Choroid plexus epithelial cell (primary cell): ENCODE measurements at regions not wholly inside any gene's neighbourhood (a gene's known extent, or its start where the extent isn't known, plus 50 kb on each side); places are given as distances from the start of the nearest gene placed in this dataset.
"Not testable (repeated sequence)": the region's sequence is repeated elsewhere in the genome, so short reads cannot be mapped to it uniquely, and the experiment has no call there.

ENCODE experiments used
- DNase-seq: peaks from one replicate; pipeline ENCODE4 v3.0.0-alpha.2; 2010; ENCODE audit warnings: low read depth
- H3K4me3 ChIP-seq: 2 replicates; pipeline ENCODE4 v1.5.1; 2011; ENCODE audit warnings: low read depth, mild to moderate bottlenecking, control low read depth, low read length, moderate library complexity
- CTCF ChIP-seq: conservative IDR thresholded peaks from 2 replicates; pipeline ENCODE4 v1.5.1; 2011; ENCODE audit warnings: low read depth, mild to moderate bottlenecking, control low read depth, inconsistent platforms, low read length, moderate library complexity

GRCh38 chr7:54947266-54947665 lies 71.6 kb upstream of the EGFR start:
- TF ChIP-seq CTCF: no peak
- no peak for DNase-seq
- no peak overlapping the region for H3K4me3 ChIP-seq

GRCh38 chr7:54949514-54949913 lies 69.3 kb upstream of the EGFR start:
- not testable (repeated sequence) for DNase-seq, H3K4me3 ChIP-seq

- DNase-seq: no peak
- no peak for TF ChIP-seq CTCF
- H3K4me3 ChIP-seq: no peak overlapping the region
These were observed 63.5 kb upstream of the EGFR start for GRCh38 chr7:54955296-54955695.

GRCh38 chr7:54955696-54956420 lies 63.0 kb upstream of the EGFR start:
- no peak for DNase-seq
- H3K4me3 ChIP-seq: no peak overlapping the region
- no peak for TF ChIP-seq CTCF

- no peak overlapping the region for H3K4me3 ChIP-seq
- no peak for TF ChIP-seq CTCF
- DNase-seq: no peak
These were observed 62.0 kb upstream of the EGFR start for GRCh38 chr7:54956865-54957264.

GRCh38 chr7:54960517-54960916 lies 58.3 kb upstream of the EGFR start:
- no peak overlapping the region for H3K4me3 ChIP-seq
- TF ChIP-seq CTCF: no peak
- peak; percentile 16 for DNase-seq

GRCh38 chr7:54961391-54961790 lies 57.4 kb upstream of the EGFR start:
- DNase-seq: no peak
- no peak overlapping the region for H3K4me3 ChIP-seq
- TF ChIP-seq CTCF: no peak
